Kidney epithelial cell (primary cell): ENCODE measurements at regions not wholly inside any gene's neighbourhood (a gene's known extent, or its start where the extent isn't known, plus 50 kb on each side); places are given as distances from the start of the nearest gene placed in this dataset.

Source experiments
- DNase-seq: peaks from one replicate; pipeline ENCODE4 v3.0.0-alpha.2; 2010; ENCODE audit warnings: low read depth
- H3K27me3 ChIP-seq: 2 replicates; pipeline ENCODE4 v1.6.0; 2011; ENCODE audit warnings: low read length; ENCODE audit not compliant: control insufficient read depth, insufficient read depth
- H3K36me3 ChIP-seq: 2 replicates; pipeline ENCODE4 v1.5.1; 2011; ENCODE audit warnings: low read length; ENCODE audit not compliant: control insufficient read depth, insufficient read depth
- H3K4me3 ChIP-seq: 2 replicates; pipeline ENCODE4 v1.5.1; 2011; ENCODE audit warnings: low read depth, mild to moderate bottlenecking, control low read depth, low read length
- CTCF ChIP-seq: IDR thresholded peaks from 2 replicates; pipeline ENCODE4 v1.5.1; 2011; ENCODE audit warnings: mild to moderate bottlenecking, moderate library complexity, low read length, control low read depth, inconsistent platforms; ENCODE audit not compliant: insufficient read depth, poor library complexity, severe bottlenecking

DNA sequence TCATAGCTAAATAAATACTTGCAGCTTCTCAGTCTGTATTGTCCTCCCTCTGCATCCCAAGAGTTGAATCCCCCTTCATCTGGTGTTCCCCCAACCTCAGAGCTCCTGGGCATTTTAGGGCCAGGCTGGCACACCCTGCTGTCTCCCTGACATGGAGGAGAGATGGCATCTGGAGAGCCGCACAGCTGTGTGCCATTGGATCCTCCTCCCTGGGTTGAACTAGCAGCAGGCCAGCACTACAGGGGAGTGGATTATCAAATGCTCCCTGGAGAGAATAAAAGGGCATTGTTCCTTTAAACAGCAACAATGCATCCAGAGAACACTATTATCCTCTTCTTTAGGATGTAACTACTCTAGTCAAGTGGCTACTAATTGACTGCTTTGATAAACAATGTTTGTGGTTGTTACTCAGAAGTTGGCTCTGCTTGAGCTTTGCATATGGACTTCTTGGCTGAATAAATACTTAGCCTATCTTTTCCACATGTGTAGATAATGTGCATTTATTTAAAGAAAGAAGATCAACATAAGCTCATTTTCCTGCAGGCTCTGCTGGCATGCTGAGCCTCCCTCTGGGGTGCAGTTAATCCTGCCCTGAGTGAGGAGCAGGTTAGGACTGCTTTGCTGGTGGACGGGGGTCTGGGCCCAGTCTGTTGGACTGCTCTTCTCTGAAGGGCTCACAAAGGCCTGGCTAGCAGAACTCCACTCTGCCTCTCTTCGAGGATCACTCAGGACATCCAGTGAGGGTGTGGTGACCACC lies 897.2 kb downstream of the TBC1D22A start:
- no peak for DNase-seq
- H3K27me3 ChIP-seq = no peaks in the 10 kb centered on the region
- no peak overlapping the region for H3K4me3 ChIP-seq
- H3K36me3 ChIP-seq = no peaks in the 10 kb centered on the region
- no peak for TF ChIP-seq CTCF

DNA sequence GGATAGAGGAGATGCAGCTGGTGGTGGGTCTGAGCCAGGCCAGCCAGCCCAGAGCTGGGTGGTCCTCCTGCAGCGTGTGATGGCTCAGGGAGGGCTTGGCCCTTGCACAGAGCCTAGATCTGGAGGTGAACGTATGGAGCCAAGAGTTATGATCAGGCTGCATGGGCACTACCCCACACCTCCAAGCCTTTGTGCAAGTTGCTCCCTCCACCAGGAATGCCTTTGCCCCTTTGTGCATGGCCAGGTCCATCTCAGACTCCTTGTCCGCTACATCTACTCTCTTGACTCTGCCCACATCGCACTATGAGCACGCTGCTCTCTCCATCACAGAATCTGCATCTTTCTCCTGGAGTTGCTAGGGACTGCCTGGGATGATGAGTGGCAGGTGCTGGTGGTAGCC lies 895.7 kb downstream of the TBC1D22A start:
- DNase-seq = no peak
- no peak for TF ChIP-seq CTCF
- no peak overlapping the region for H3K4me3 ChIP-seq
- H3K36me3 ChIP-seq = no peaks in the 10 kb centered on the region
- no peaks in the 10 kb centered on the region for H3K27me3 ChIP-seq

DNA sequence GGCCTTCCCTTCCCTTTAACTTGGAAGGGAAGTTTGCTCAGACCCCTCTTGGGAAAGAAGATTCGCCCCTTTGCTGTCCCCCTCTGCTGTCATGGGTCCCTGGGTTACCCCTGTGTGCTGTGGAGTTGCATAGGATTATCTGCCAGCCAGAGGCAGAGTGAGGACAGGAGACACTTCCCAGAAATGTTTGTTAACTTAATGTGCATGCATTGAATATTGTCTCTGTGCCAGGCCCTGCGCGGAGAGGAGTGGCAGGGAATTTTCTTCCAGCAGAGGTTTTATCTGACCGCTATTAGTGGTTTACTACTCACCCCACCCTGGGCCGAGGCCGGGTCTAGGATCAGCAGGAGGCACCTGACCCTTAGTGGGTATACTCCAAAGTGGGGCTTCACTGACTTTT lies 894.8 kb downstream of the TBC1D22A start:
- H3K4me3 ChIP-seq = no peak overlapping the region

GRCh38 chr22:47656806-47657205 lies 894.4 kb downstream of the TBC1D22A start:
- DNase-seq = no peak
- no peaks in the 10 kb centered on the region for H3K27me3 ChIP-seq
- TF ChIP-seq CTCF = no peak
- H3K36me3 ChIP-seq = no peaks in the 10 kb centered on the region
- no peak overlapping the region for H3K4me3 ChIP-seq

More for the DNA sequence above, 894.8 kb downstream of the TBC1D22A start:
- no peaks in the 10 kb centered on the region for H3K27me3 ChIP-seq
- DNase-seq = no peak
- no peaks in the 10 kb centered on the region for H3K36me3 ChIP-seq
- TF ChIP-seq CTCF = no peak

- no peak for TF ChIP-seq CTCF
Measured at GRCh38 chr22:47655930-47656329, 893.5 kb downstream of the TBC1D22A start.

GRCh38 chr22:47654922-47655491 lies 892.6 kb downstream of the TBC1D22A start:
- Histone ChIP-seq H3K27me3 (no peaks in the 10 kb centered on the region), H3K36me3 (no peaks in the 10 kb centered on the region), H3K4me3 (no peak overlapping the region)
- no peak for TF ChIP-seq CTCF
- no peak for DNase-seq

More at GRCh38 chr22:47655930-47656329, 893.5 kb downstream of the TBC1D22A start:
- Histone ChIP-seq H3K36me3 (no peaks in the 10 kb centered on the region), H3K4me3 (no peak overlapping the region), H3K27me3 (no peaks in the 10 kb centered on the region)
- DNase-seq = no peak
